Activated CD4-positive, alpha-beta T cell treated with anti-CD3 and anti-CD28 coated beads, Interleukin-2, Interleukin-4, amounts not matched to agents 100 ng/mL and 50 ng/mL, durations not matched to agents 16 hours and 8 hours (primary cell): ENCODE measurements at regions not wholly inside any gene's neighbourhood (a gene's known extent, or its start where the extent isn't known, plus 50 kb on each side); places are given as distances from the start of the nearest gene placed in this dataset.
"Not testable (repeated sequence)": the region's sequence is repeated elsewhere in the genome, so short reads cannot be mapped to it uniquely, and the experiment has no call there.

ENCODE experiments used
- DNase-seq: peaks from one replicate; pipeline ENCODE4 v3.0.0-alpha.2; 2020; ENCODE audit warnings: low spot score

GRCh38 chr16:35574454-35575431, 2115.3 kb downstream of the TP53TG3F start:
- no peak for DNase-seq

- no peak for DNase-seq
These were observed 2116.0 kb downstream of the TP53TG3F start for GRCh38 chr16:35575432-35575821.

GRCh38 chr16:35585411-35585810, 2126.0 kb downstream of the TP53TG3F start:
- no peak for DNase-seq

GRCh38 chr16:35590913-35591312, 2131.5 kb downstream of the TP53TG3F start:
- not testable (repeated sequence) for DNase-seq

GRCh38 chr16:35596467-35596866, 2137.1 kb downstream of the TP53TG3F start:
- no peak for DNase-seq

GRCh38 chr16:35598696-35599332, 2139.4 kb downstream of the TP53TG3F start:
- DNase-seq, result no peak

- DNase-seq, result no peak
These were observed 2140.2 kb downstream of the TP53TG3F start for GRCh38 chr16:35599429-35600160.

- DNase-seq, result not testable (repeated sequence)
These were observed 2140.7 kb downstream of the TP53TG3F start for GRCh38 chr16:35600161-35600555.

- DNase-seq, result no peak
These were observed 2142.7 kb downstream of the TP53TG3F start for GRCh38 chr16:35602116-35602515.

- DNase-seq, result not testable (repeated sequence)
These were observed 2144.0 kb downstream of the TP53TG3F start for GRCh38 chr16:35603371-35603770.

GRCh38 chr16:35605921-35606320, 2146.5 kb downstream of the TP53TG3F start:
- DNase-seq, result no peak

GRCh38 chr16:35614883-35615282, 2155.5 kb downstream of the TP53TG3F start:
- not testable (repeated sequence) for DNase-seq

- DNase-seq, result not testable (repeated sequence)
These were observed 2159.8 kb downstream of the TP53TG3F start for GRCh38 chr16:35619176-35619575.

GRCh38 chr16:35626041-35626440, 2166.6 kb downstream of the TP53TG3F start:
- no peak for DNase-seq

- DNase-seq, result no peak
These were observed 2169.6 kb downstream of the TP53TG3F start for GRCh38 chr16:35628976-35629375.

- DNase-seq, result no peak
These were observed 2172.0 kb downstream of the TP53TG3F start for GRCh38 chr16:35631261-35631945.

GRCh38 chr16:35636480-35637230, 2177.2 kb downstream of the TP53TG3F start:
- DNase-seq, result no peak

- DNase-seq, result no peak
These were observed 2178.3 kb downstream of the TP53TG3F start for GRCh38 chr16:35637683-35638082.

- DNase-seq, result no peak
These were observed 2180.1 kb downstream of the TP53TG3F start for GRCh38 chr16:35639233-35640205.

GRCh38 chr16:35642322-35642835, 2183.0 kb downstream of the TP53TG3F start:
- DNase-seq, result no peak
